Mesodermal cell (in vitro differentiated cells): ENCODE measurements at regions not wholly inside any gene's neighbourhood (a gene's known extent, or its start where the extent isn't known, plus 50 kb on each side); places are given as distances from the start of the nearest gene placed in this dataset.

Experiments used
- H3K27ac ChIP-seq: 2 replicates; pipeline ENCODE4 v1.7.0; 2013; ENCODE audit warnings: mild to moderate bottlenecking, low read depth, low read length, moderate library complexity; ENCODE audit not compliant: severe bottlenecking
- H3K36me3 ChIP-seq: 2 replicates; pipeline ENCODE4 v1.7.1; 2013; ENCODE audit warnings: mild to moderate bottlenecking, low read length, moderate library complexity; ENCODE audit not compliant: control insufficient read depth, insufficient read depth
- H3K4me1 ChIP-seq: one replicate; pipeline ENCODE4 v1.7.1; 2013; ENCODE audit warnings: mild to moderate bottlenecking, low read length; ENCODE audit not compliant: insufficient read depth, control insufficient read depth, poor library complexity, severe bottlenecking
- H3K4me3 ChIP-seq: 2 replicates; pipeline ENCODE4 v1.7.0; 2013; ENCODE audit warnings: low read length, control low read depth, mild to moderate bottlenecking; ENCODE audit not compliant: insufficient read depth, poor library complexity, severe bottlenecking; ENCODE audit errors: extremely low read depth
- H3K9me3 ChIP-seq: 2 replicates; pipeline ENCODE4 v1.7.1; 2013; ENCODE audit warnings: mild to moderate bottlenecking, low read length, moderate library complexity; ENCODE audit not compliant: control insufficient read depth
- WGBS, 2 experiments: methylation state at CpG; one replicate each; pipeline ENCODE4 v1.1.5; 2013; ENCODE audit warnings: missing lambda C conversion rate in 2 of 2; ENCODE audit not compliant: insufficient coverage in 2 of 2; 5-methylcytosine and 5-hydroxymethylcytosine counted together

- no peaks in the 10 kb centered on the region for H3K4me1 ChIP-seq
- 75 to 76% methylated on average over 3 to 4 of the region's 7 CpGs for WGBS, 2 experiments
- no peak overlapping the region for H3K27ac ChIP-seq
- no peaks in the 10 kb centered on the region for H3K36me3 ChIP-seq
- peaks cover 17% of the 10 kb centered on the region for H3K9me3 ChIP-seq
- no peak overlapping the region for H3K4me3 ChIP-seq
These were observed 643.3 kb downstream of the SOCS6 start for GRCh38 chr18:70931942-70932814.

GRCh38 chr18:70920840-70921374, 632.1 kb downstream of the SOCS6 start:
- H3K9me3 ChIP-seq = peaks cover 17% of the 10 kb centered on the region
- H3K27ac ChIP-seq = no peak overlapping the region
- H3K36me3 ChIP-seq = no peaks in the 10 kb centered on the region
- WGBS, 2 experiments = 80 to 87% methylated on average over 4 of the region's 4 CpGs
- H3K4me1 ChIP-seq = no peaks in the 10 kb centered on the region
- H3K4me3 ChIP-seq = no peak overlapping the region

DNA sequence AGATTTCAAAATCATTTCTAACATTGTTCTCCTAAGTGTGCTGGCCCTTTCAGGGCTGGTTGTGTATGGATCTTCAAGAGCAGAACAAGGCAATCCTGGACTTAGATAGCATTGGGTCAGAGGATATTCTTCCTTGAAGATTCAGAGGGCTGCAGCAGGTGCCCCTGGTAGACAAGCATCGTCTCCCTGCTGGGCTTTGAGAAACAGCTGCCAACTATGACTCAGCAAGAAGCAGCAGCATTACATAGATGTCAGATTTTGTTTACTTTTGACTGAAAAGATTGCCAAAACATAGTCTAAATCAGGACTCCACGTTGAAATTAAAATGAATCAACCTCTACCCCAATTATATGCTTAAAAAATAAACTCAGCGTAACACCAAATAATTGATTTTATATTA, 618.8 kb downstream of the SOCS6 start:
- Histone ChIP-seq H3K4me1 (no peaks in the 10 kb centered on the region), H3K27ac (no peak overlapping the region), H3K4me3 (no peak overlapping the region), H3K9me3 (peaks cover 14% of the 10 kb centered on the region), H3K36me3 (no peaks in the 10 kb centered on the region)
- 29 to 36% methylated on average over 1 of the region's 3 CpGs for WGBS, 2 experiments

- Histone ChIP-seq H3K4me1 (no peaks in the 10 kb centered on the region), H3K4me3 (no peak overlapping the region), H3K9me3 (peaks cover 23% of the 10 kb centered on the region), H3K36me3 (no peaks in the 10 kb centered on the region), H3K27ac (no peak overlapping the region)
- no CpG with 5 or more reads among the region's 1 CpG for WGBS, 2 experiments
These were observed 603.5 kb downstream of the SOCS6 start for GRCh38 chr18:70892381-70892780.

DNA sequence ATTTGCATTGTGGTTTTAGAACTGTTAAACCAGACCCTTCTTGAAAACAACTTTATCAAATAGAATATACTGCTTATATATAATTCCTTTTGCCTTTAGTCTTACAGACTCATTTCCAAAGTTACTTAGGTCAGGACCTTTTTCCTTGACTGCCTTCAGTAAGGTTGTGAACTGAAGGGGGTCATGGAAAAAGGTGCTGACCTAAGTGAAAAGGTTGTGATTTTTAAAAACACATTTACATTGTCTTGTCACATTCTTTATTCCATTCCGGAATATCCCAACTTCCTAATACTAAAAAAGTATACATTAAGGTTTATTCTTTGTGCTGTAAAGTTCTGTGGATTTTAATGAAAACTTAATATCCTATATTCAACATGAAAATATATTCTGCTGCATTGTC, 581.4 kb downstream of the SOCS6 start:
- no CpG with 5 or more reads among the region's 1 CpG for WGBS, 2 experiments

DNA sequence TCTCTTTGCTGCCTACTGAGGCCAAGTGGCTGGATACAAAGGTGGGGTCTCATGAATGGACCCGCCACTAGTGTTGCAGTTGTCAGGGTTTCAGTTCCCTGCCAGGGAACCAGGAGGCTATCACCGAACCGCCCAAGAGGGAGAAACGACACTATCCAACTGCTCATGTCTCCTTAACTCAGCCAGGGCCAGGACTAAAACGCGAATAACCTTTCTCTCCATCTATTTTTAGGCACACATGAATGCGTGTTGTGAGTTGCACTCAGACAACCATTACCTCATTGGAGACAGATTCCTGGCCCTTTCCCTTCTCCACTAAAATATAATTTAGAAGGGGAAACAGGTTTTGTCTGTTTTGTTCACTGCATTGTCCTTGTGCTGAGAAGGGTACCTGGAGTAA, 559.5 kb downstream of the SOCS6 start:
- H3K36me3 ChIP-seq = no peaks in the 10 kb centered on the region
- H3K4me1 ChIP-seq = no peaks in the 10 kb centered on the region
- H3K9me3 ChIP-seq = peaks cover 20% of the 10 kb centered on the region
- no peak overlapping the region for H3K27ac ChIP-seq
- no peak overlapping the region for H3K4me3 ChIP-seq
- WGBS, 2 experiments = 79 to 84% methylated on average over 6 to 7 of the region's 7 CpGs

More for the DNA sequence above, 581.4 kb downstream of the SOCS6 start:
- no peak overlapping the region for H3K27ac ChIP-seq
- H3K4me3 ChIP-seq = no peak overlapping the region
- H3K9me3 ChIP-seq = no peaks in the 10 kb centered on the region
- no peaks in the 10 kb centered on the region for H3K4me1 ChIP-seq
- H3K36me3 ChIP-seq = no peaks in the 10 kb centered on the region

GRCh38 chr18:70840649-70841048, 551.8 kb downstream of the SOCS6 start:
- Histone ChIP-seq H3K27ac (no peak overlapping the region), H3K36me3 (no peaks in the 10 kb centered on the region), H3K9me3 (peaks cover 28% of the 10 kb centered on the region), H3K4me1 (no peaks in the 10 kb centered on the region), H3K4me3 (no peak overlapping the region)
- 20% methylated on average over 1 of the region's 3 CpGs; no CpG with 5 or more reads in 1 of the 2 experiments for WGBS, 2 experiments

DNA sequence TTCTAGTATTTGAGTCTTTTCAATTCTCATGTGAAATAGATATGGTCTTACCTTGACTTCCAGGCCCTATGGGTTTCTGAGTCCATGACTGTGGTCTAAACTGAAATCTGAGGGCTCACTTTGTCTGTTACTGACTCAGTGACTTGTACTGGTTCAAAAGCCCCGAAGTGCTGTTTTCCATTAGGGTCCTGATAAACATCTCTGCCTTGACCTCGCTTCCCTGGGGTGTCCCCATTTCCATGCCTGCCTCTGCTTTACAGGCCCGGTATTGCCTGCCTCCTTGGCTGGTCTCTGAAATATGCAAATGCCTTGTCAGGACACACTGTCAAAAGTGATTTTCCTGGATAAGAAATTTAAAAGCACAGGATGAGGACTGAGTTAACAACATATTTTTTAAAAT, 538.8 kb downstream of the SOCS6 start:
- WGBS, 2 experiments = 29 to 69% methylated on average over 2 to 3 of the region's 3 CpGs
- Histone ChIP-seq H3K4me1 (no peaks in the 10 kb centered on the region), H3K27ac (no peak overlapping the region), H3K9me3 (peaks cover 16% of the 10 kb centered on the region), H3K4me3 (no peak overlapping the region), H3K36me3 (no peaks in the 10 kb centered on the region)

- no peak overlapping the region for H3K4me3 ChIP-seq
- H3K36me3 ChIP-seq = no peaks in the 10 kb centered on the region
- H3K4me1 ChIP-seq = no peaks in the 10 kb centered on the region
- H3K27ac ChIP-seq = no peak overlapping the region
- 60 to 71% methylated on average over 1 of the region's 2 CpGs for WGBS, 2 experiments
- peaks cover 23% of the 10 kb centered on the region for H3K9me3 ChIP-seq
These were observed 537.7 kb downstream of the SOCS6 start for GRCh38 chr18:70826571-70826970.

- Histone ChIP-seq H3K4me1 (no peaks in the 10 kb centered on the region), H3K4me3 (no peak overlapping the region), H3K36me3 (no peaks in the 10 kb centered on the region), H3K27ac (no peak overlapping the region), H3K9me3 (peaks cover 17% of the 10 kb centered on the region)
- 57 to 67% methylated on average over 1 to 2 of the region's 3 CpGs for WGBS, 2 experiments
These were observed 533.8 kb downstream of the SOCS6 start for GRCh38 chr18:70822691-70823090.

DNA sequence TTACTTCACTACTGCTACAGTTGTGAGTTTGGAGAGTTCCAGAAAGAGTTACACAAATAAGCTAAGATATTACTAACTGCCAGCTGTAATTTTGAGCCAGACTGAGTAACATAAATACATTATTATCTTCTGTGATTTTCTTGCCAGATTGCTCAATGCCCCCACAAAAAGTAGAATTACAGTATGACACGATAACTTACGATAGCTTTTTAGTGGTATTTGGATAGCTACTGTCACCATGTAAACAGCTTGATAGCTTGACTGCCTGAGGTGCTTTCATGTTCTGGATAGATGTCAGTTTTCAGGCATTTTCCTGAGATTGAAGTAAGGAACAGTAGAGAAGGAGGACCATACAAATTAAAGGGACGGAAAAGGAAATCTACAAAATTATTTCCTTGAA, 533.3 kb downstream of the SOCS6 start:
- Histone ChIP-seq H3K9me3 (peaks cover 13% of the 10 kb centered on the region), H3K4me1 (no peaks in the 10 kb centered on the region), H3K36me3 (no peaks in the 10 kb centered on the region), H3K4me3 (no peak overlapping the region), H3K27ac (no peak overlapping the region)
- WGBS, 2 experiments = 42% methylated on average over 2 of the region's 3 CpGs; no CpG with 5 or more reads in 1 of the 2 experiments
